ENCODE measurements at regions not wholly inside any gene's neighbourhood (a gene's known extent, or its start where the extent isn't known, plus 50 kb on each side); places are given as distances from the start of the nearest gene placed in this dataset.

- no peak for TF ChIP-seq CTCF (IDR thresholded peaks at IDR 0.05)
- no peak for TF ChIP-seq POLR2AphosphoS5 (IDR thresholded peaks at IDR 0.05)
- no peak for TF ChIP-seq POLR2A (IDR thresholded peaks at IDR 0.05)
These were observed 68.3 kb upstream of the CPM start for GRCh38 chr12:69001251-69001650.
